ENCODE measurements at regions not wholly inside any gene's neighbourhood (a gene's known extent, or its start where the extent isn't known, plus 50 kb on each side); places are given as distances from the start of the nearest gene placed in this dataset.
A peak's percentile ranks its signal among the peaks of the same experiment; 100 is the strongest.

- DNase-seq = no peak
- Histone ChIP-seq H3K36me3 (no peaks in the 10 kb centered on the region), H3K9me3 (no peaks in the 10 kb centered on the region), H3K9ac (ENCODE audit: low read depth in 2 of 2, low read length in 2 of 2) (no peak overlapping the region), H3K4me1 (no peaks in the 10 kb centered on the region), H3K27ac (peak overlapping the region; percentile 50), H3K4me3 (no peak overlapping the region), H3K27me3 (no peaks in the 10 kb centered on the region)
- no peak for TF ChIP-seq CTCF (IDR thresholded peaks at IDR 0.05)
- intact Hi-C loops (cut with DNase I) = no loop called here
Measured at GRCh38 chr12:89863968-89864367, 155.3 kb upstream of the ATP2B1 start.

- H3K9me3 ChIP-seq = no peaks in the 10 kb centered on the region
- intact Hi-C loops (cut with DNase I) = no loop called here
- peak overlapping the region; percentile 50 for H3K27ac ChIP-seq
- H3K27me3 ChIP-seq = no peaks in the 10 kb centered on the region
- TF ChIP-seq CTCF (IDR thresholded peaks at IDR 0.05) = no peak
- H3K9ac ChIP-seq (ENCODE audit: low read depth in 2 of 2, low read length in 2 of 2) = no peak overlapping the region
- no peak overlapping the region for H3K4me3 ChIP-seq
- H3K4me1 ChIP-seq = no peaks in the 10 kb centered on the region
- no peaks in the 10 kb centered on the region for H3K36me3 ChIP-seq
- DNase-seq = no peak
Measured at GRCh38 chr12:89863493-89863938, 154.9 kb upstream of the ATP2B1 start.

- Histone ChIP-seq H3K9me3 (no peaks in the 10 kb centered on the region), H3K27me3 (no peaks in the 10 kb centered on the region), H3K4me1 (no peaks in the 10 kb centered on the region), H3K36me3 (no peaks in the 10 kb centered on the region), H3K9ac (ENCODE audit: low read depth in 2 of 2, low read length in 2 of 2) (no peak overlapping the region), H3K4me3 (no peak overlapping the region), H3K27ac (peak overlapping the region; percentile 50)
- no peak for TF ChIP-seq CTCF (IDR thresholded peaks at IDR 0.05)
- peak; percentile 33 for DNase-seq
- intact Hi-C loops (cut with DNase I) = no loop called here
Measured at GRCh38 chr12:89862511-89863445, 154.1 kb upstream of the ATP2B1 start.

GRCh38 chr12:89861086-89861485 is 152.4 kb upstream of the ATP2B1 start:
- H3K36me3 ChIP-seq = no peaks in the 10 kb centered on the region
- no peaks in the 10 kb centered on the region for H3K4me1 ChIP-seq
- no peak for TF ChIP-seq CTCF (IDR thresholded peaks at IDR 0.05)
- H3K27me3 ChIP-seq = no peaks in the 10 kb centered on the region
- no peaks in the 10 kb centered on the region for H3K9me3 ChIP-seq
- no peak overlapping the region for H3K27ac ChIP-seq
- H3K4me3 ChIP-seq = no peak overlapping the region
- intact Hi-C loops (cut with DNase I) = no loop called here
- no peak overlapping the region for H3K9ac ChIP-seq (ENCODE audit: low read depth in 2 of 2, low read length in 2 of 2)
- no peak for DNase-seq

GRCh38 chr12:89859508-89860220 is 151.0 kb upstream of the ATP2B1 start:
- Histone ChIP-seq H3K9me3 (no peaks in the 10 kb centered on the region), H3K27ac (no peak overlapping the region), H3K36me3 (no peaks in the 10 kb centered on the region), H3K9ac (ENCODE audit: low read depth in 2 of 2, low read length in 2 of 2) (no peak overlapping the region), H3K4me1 (no peaks in the 10 kb centered on the region), H3K27me3 (no peaks in the 10 kb centered on the region), H3K4me3 (no peak overlapping the region)
- intact Hi-C loops (cut with DNase I) = no loop called here
- DNase-seq = no peak
- no peak for TF ChIP-seq CTCF (IDR thresholded peaks at IDR 0.05)

Measured in colonic mucosa (tissue), 4 donors.